ENCODE measurements at regions not wholly inside any gene's neighbourhood (a gene's known extent, or its start where the extent isn't known, plus 50 kb on each side); places are given as distances from the start of the nearest gene placed in this dataset.

- Histone ChIP-seq H3K4me1 (no peaks in the 10 kb centered on the region), H3K27ac (no peak overlapping the region), H3K9me3 (no peaks in the 10 kb centered on the region), H3K4me3 (no peak overlapping the region), H3K36me3 (no peaks in the 10 kb centered on the region), H3K27me3 (no peaks in the 10 kb centered on the region)
- ATAC-seq (no peak), DNase-seq (no peak)
- intact Hi-C loops (cut with DNase I), result no loop called here
- TF ChIP-seq POLR2A (IDR thresholded peaks at IDR 0.05), result no peak
- TF ChIP-seq CTCF (IDR thresholded peaks at IDR 0.05), result no peak
Measured at GRCh38 chr3:117932441-117932840, 1102.2 kb downstream of the IGSF11 start.

GRCh38 chr3:117936159-117936558 lies 1098.5 kb downstream of the IGSF11 start:
- H3K4me3 ChIP-seq, result no peak overlapping the region
- DNase-seq, result no peak
- H3K27ac ChIP-seq, result no peak overlapping the region
- no peaks in the 10 kb centered on the region for H3K9me3 ChIP-seq
- no peak for ATAC-seq
- WGBS (ENCODE audit: insufficient coverage, low coverage, low lambda C conversion rate, missing lambda C conversion rate), result 54% methylated on average over 4 of the region's 4 CpGs
- intact Hi-C loops (cut with DNase I), result no loop called here
- H3K36me3 ChIP-seq, result no peaks in the 10 kb centered on the region
- H3K27me3 ChIP-seq, result no peaks in the 10 kb centered on the region
- TF ChIP-seq POLR2A (IDR thresholded peaks at IDR 0.05), result no peak
- H3K4me1 ChIP-seq, result no peaks in the 10 kb centered on the region

GRCh38 chr3:117938974-117939373 lies 1095.7 kb downstream of the IGSF11 start:
- no peaks in the 10 kb centered on the region for H3K4me1 ChIP-seq
- ATAC-seq (no peak), DNase-seq (no peak)
- no peaks in the 10 kb centered on the region for H3K9me3 ChIP-seq
- no peak for TF ChIP-seq CTCF (IDR thresholded peaks at IDR 0.05)
- TF ChIP-seq POLR2A (IDR thresholded peaks at IDR 0.05), result no peak
- no peaks in the 10 kb centered on the region for H3K36me3 ChIP-seq
- H3K27ac ChIP-seq, result no peak overlapping the region
- whole genome bisulfite sequencing (ENCODE audit: insufficient coverage, low coverage, low lambda C conversion rate, missing lambda C conversion rate), result 56% methylated on average over 2 of the region's 2 CpGs
- intact Hi-C loops (cut with DNase I), result no loop called here
- no peak overlapping the region for H3K4me3 ChIP-seq
- no peaks in the 10 kb centered on the region for H3K27me3 ChIP-seq

GRCh38 chr3:117939425-117940027 lies 1095.1 kb downstream of the IGSF11 start:
- DNase-seq, result no peak
- no peak overlapping the region for H3K27ac ChIP-seq
- H3K4me1 ChIP-seq, result no peaks in the 10 kb centered on the region
- no peaks in the 10 kb centered on the region for H3K27me3 ChIP-seq
- TF ChIP-seq CTCF (IDR thresholded peaks at IDR 0.05) (no peak), POLR2A (IDR thresholded peaks at IDR 0.05) (no peak)
- no peaks in the 10 kb centered on the region for H3K9me3 ChIP-seq
- no peaks in the 10 kb centered on the region for H3K36me3 ChIP-seq
- WGBS (ENCODE audit: insufficient coverage, low coverage, low lambda C conversion rate, missing lambda C conversion rate), result 80% methylated on average over 1 of the region's 1 CpG
- no peak for ATAC-seq
- intact Hi-C loops (cut with DNase I), result no loop called here
- H3K4me3 ChIP-seq, result no peak overlapping the region

GRCh38 chr3:117941015-117941414 lies 1093.6 kb downstream of the IGSF11 start:
- Histone ChIP-seq H3K27me3 (no peaks in the 10 kb centered on the region), H3K9me3 (no peaks in the 10 kb centered on the region), H3K4me3 (no peak overlapping the region), H3K36me3 (no peaks in the 10 kb centered on the region), H3K27ac (no peak overlapping the region), H3K4me1 (no peaks in the 10 kb centered on the region)
- ATAC-seq (no peak), DNase-seq (no peak)
- intact Hi-C loops (cut with DNase I), result no loop called here
- TF ChIP-seq POLR2A (IDR thresholded peaks at IDR 0.05) (no peak), CTCF (IDR thresholded peaks at IDR 0.05) (no peak)

Measured in right lobe of liver (tissue), 6 donors.